ENCODE measurements at regions not wholly inside any gene's neighbourhood (a gene's known extent, or its start where the extent isn't known, plus 50 kb on each side); places are given as distances from the start of the nearest gene placed in this dataset.
"Not testable (repeated sequence)": the region's sequence is repeated elsewhere in the genome, so short reads cannot be mapped to it uniquely, and the experiment has no call there.

- not testable (repeated sequence) for DNase-seq (ENCODE audit: low read depth)
Measured at GRCh38 chr5:121665542-121665941, 186.1 kb upstream of the FTMT start.

GRCh38 chr5:121667292-121667691 is 184.4 kb upstream of the FTMT start:
- DNase-seq (ENCODE audit: low read depth), result no peak

- peak; percentile 62 for DNase-seq (ENCODE audit: low read depth)
Measured at GRCh38 chr5:121668635-121669034, 183.0 kb upstream of the FTMT start.

GRCh38 chr5:121671624-121672023 is 180.1 kb upstream of the FTMT start:
- DNase-seq (ENCODE audit: low read depth), result no peak

GRCh38 chr5:121675924-121676323 is 175.8 kb upstream of the FTMT start:
- DNase-seq (ENCODE audit: low read depth), result no peak

GRCh38 chr5:121681229-121681855 is 170.3 kb upstream of the FTMT start:
- DNase-seq (ENCODE audit: low read depth), result peak; percentile 3

- no peak for DNase-seq (ENCODE audit: low read depth)
Measured at GRCh38 chr5:121688126-121688525, 163.6 kb upstream of the FTMT start.

- no peak for DNase-seq (ENCODE audit: low read depth)
Measured at GRCh38 chr5:121688781-121689180, 162.9 kb upstream of the FTMT start.

GRCh38 chr5:121691478-121691877 is 160.2 kb upstream of the FTMT start:
- DNase-seq (ENCODE audit: low read depth), result peak; percentile 8

GRCh38 chr5:121692158-121692557 is 159.5 kb upstream of the FTMT start:
- no peak for DNase-seq (ENCODE audit: low read depth)

- DNase-seq (ENCODE audit: low read depth), result no peak
Measured at GRCh38 chr5:121693864-121694263, 157.8 kb upstream of the FTMT start.

- no peak for DNase-seq (ENCODE audit: low read depth)
Measured at GRCh38 chr5:121695307-121695706, 156.4 kb upstream of the FTMT start.

GRCh38 chr5:121698690-121699089 is 153.0 kb upstream of the FTMT start:
- no peak for DNase-seq (ENCODE audit: low read depth)

GRCh38 chr5:121701731-121702130 is 150.0 kb upstream of the FTMT start:
- no peak for DNase-seq (ENCODE audit: low read depth)

GRCh38 chr5:121702682-121703081 is 149.0 kb upstream of the FTMT start:
- no peak for DNase-seq (ENCODE audit: low read depth)

GRCh38 chr5:121704291-121704690 is 147.4 kb upstream of the FTMT start:
- no peak for DNase-seq (ENCODE audit: low read depth)

- DNase-seq (ENCODE audit: low read depth), result no peak
Measured at GRCh38 chr5:121706686-121707085, 145.0 kb upstream of the FTMT start.

GRCh38 chr5:121707178-121707577 is 144.5 kb upstream of the FTMT start:
- DNase-seq (ENCODE audit: low read depth), result no peak

- no peak for DNase-seq (ENCODE audit: low read depth)
Measured at GRCh38 chr5:121711416-121711815, 140.3 kb upstream of the FTMT start.

- DNase-seq (ENCODE audit: low read depth), result no peak
Measured at GRCh38 chr5:121719255-121719654, 132.4 kb upstream of the FTMT start.

GRCh38 chr5:121725450-121725849 is 126.2 kb upstream of the FTMT start:
- no peak for DNase-seq (ENCODE audit: low read depth)

GRCh38 chr5:121726991-121727390 is 124.7 kb upstream of the FTMT start:
- DNase-seq (ENCODE audit: low read depth), result no peak

- DNase-seq (ENCODE audit: low read depth), result no peak
Measured at GRCh38 chr5:121731377-121731776, 120.3 kb upstream of the FTMT start.

GRCh38 chr5:121735618-121736017 is 116.1 kb upstream of the FTMT start:
- no peak for DNase-seq (ENCODE audit: low read depth)

- no peak for DNase-seq (ENCODE audit: low read depth)
Measured at GRCh38 chr5:121737120-121737519, 114.6 kb upstream of the FTMT start.
